Prostate gland (tissue), 2 donors: ENCODE measurements at regions not wholly inside any gene's neighbourhood (a gene's known extent, or its start where the extent isn't known, plus 50 kb on each side); places are given as distances from the start of the nearest gene placed in this dataset.

Source experiments
- CTCF ChIP-seq, 4 experiments: fragments of 200-600 bp in 2 of 4; fragments of 450-650 bp in 2 of 4; sonication (generic) in 2 of 4; IDR thresholded peaks; 1 replicate in 3 of 4; 2 replicates in 1 of 4; pipeline ENCODE4 v1.5.1; 2016 to 2019; ENCODE audit warnings: antibody characterized with exemption in 4 of 4, mild to moderate bottlenecking in 2 of 4, moderate library complexity in 2 of 4
- POLR2A ChIP-seq: fragments of 450-650 bp; IDR thresholded peaks from one replicate; pipeline ENCODE4 v1.6.1; 2016; ENCODE audit warnings: antibody characterized with exemption, mild to moderate bottlenecking
- POLR2AphosphoS5 ChIP-seq: sonication (generic); formaldehyde crosslinking; IDR thresholded peaks from one replicate; pipeline ENCODE4 v1.6.1; 2017; ENCODE audit warnings: antibody characterized with exemption

GRCh38 chr1:30425046-30425445, 298.3 kb downstream of the MATN1 start:
- TF ChIP-seq POLR2AphosphoS5 (no peak), POLR2A (no peak), CTCF (IDR thresholded peaks at IDR 0.05) (no peak)
